A549 (cell line): ENCODE measurements at regions not wholly inside any gene's neighbourhood (a gene's known extent, or its start where the extent isn't known, plus 50 kb on each side); places are given as distances from the start of the nearest gene placed in this dataset.

Experiments used
- CTCF ChIP-seq: fragments of >200 bp; sonication (Bioruptor Twin); formaldehyde crosslinking; IDR thresholded peaks from 3 replicates; pipeline ENCODE4 v1.5.1; 2016
- EP300 ChIP-seq, 2 experiments: fragments of >200 bp; sonication (Bioruptor Twin); formaldehyde crosslinking; IDR thresholded peaks; 2 replicates in 1 of 2; 3 replicates in 1 of 2; pipeline ENCODE4 v1.6.1; 2016 to 2017
- HDAC2 ChIP-seq: fragments of 200-600 bp; sonication (generic); IDR thresholded peaks from 2 replicates; pipeline ENCODE4 v1.6.1; 2016
- HMGXB4 ChIP-seq: fragments of 250-450 bp; sonication (Bioruptor Pico); IDR thresholded peaks from 2 replicates; pipeline ENCODE4 v1.5.0; 2021; ENCODE audit warnings: mild to moderate bottlenecking, moderate library complexity, borderline replicate concordance
- JUN ChIP-seq, 2 experiments: fragments of >200 bp; sonication (Bioruptor Twin); formaldehyde crosslinking; IDR thresholded peaks; 2 replicates in 1 of 2; 3 replicates in 1 of 2; pipeline ENCODE4 v1.6.1; 2016 to 2017
- KDM5A ChIP-seq: fragments of 200-600 bp; sonication (generic); IDR thresholded peaks from 2 replicates; pipeline ENCODE4 v1.6.1; 2016; ENCODE audit warnings: antibody characterized with exemption, mild to moderate bottlenecking
- MYC ChIP-seq: IDR thresholded peaks from 2 replicates; pipeline ENCODE4 v1.6.1; 2012; ENCODE audit warnings: mild to moderate bottlenecking, inconsistent platforms, low read length, improper control_type of control experiment, borderline replicate concordance
- POLR2A ChIP-seq: IDR thresholded peaks from 2 replicates; pipeline ENCODE4 v1.6.1; 2012; ENCODE audit warnings: mild to moderate bottlenecking, low read length
- POLR2AphosphoS2 ChIP-seq: conservative IDR thresholded peaks from 2 replicates; pipeline ENCODE4 v1.6.1; 2012; ENCODE audit warnings: low read length, improper control_type of control experiment, inconsistent platforms
- RAD21 ChIP-seq, 2 experiments: fragments of >200 bp in 1 of 2; sonication (Bioruptor Twin) in 1 of 2; formaldehyde crosslinking in 1 of 2; IDR thresholded peaks in 1 of 2; conservative IDR thresholded peaks in 1 of 2; 2 replicates in 1 of 2; 3 replicates in 1 of 2; pipeline ENCODE4 v1.6.1; 2012 to 2018; ENCODE audit warnings: inconsistent platforms in 1 of 2
- RARB ChIP-seq: fragments of 250-450 bp; sonication (Bioruptor Pico); IDR thresholded peaks from 2 replicates; pipeline ENCODE4 v1.8.0; 2021; ENCODE audit warnings: mild to moderate bottlenecking, moderate library complexity
- RNF2 ChIP-seq: fragments of 200-600 bp; sonication (generic); IDR thresholded peaks from 2 replicates; pipeline ENCODE4 v1.6.1; 2016; ENCODE audit warnings: low read depth, mild to moderate bottlenecking, antibody characterized with exemption, moderate library complexity, borderline replicate concordance
- USF2 ChIP-seq: fragments of 450-650 bp; IDR thresholded peaks from 2 replicates; pipeline ENCODE4 v1.6.1; 2014; ENCODE audit warnings: antibody characterized with exemption
- ZC3H11A ChIP-seq: fragments of 450-650 bp; IDR thresholded peaks from 2 replicates; pipeline ENCODE4 v1.6.1; 2014; ENCODE audit warnings: antibody characterized with exemption, mild to moderate bottlenecking

- TF ChIP-seq POLR2AphosphoS2 = no peak
- TF ChIP-seq CTCF = no peak
- TF ChIP-seq JUN (IDR thresholded peaks at IDR 0.05) = no peak
- no peak for TF ChIP-seq RNF2
- TF ChIP-seq USF2 = no peak
- TF ChIP-seq POLR2A = no peak
- TF ChIP-seq RARB (CRISPR knock-in tag) = no peak
- no peak for TF ChIP-seq MYC
- no peak for TF ChIP-seq HMGXB4 (CRISPR knock-in tag)
- no peak for TF ChIP-seq EP300 (IDR thresholded peaks at IDR 0.05)
- no peak for TF ChIP-seq KDM5A
- no peak for TF ChIP-seq RAD21 (conservative IDR thresholded peaks at IDR 0.05 in 1 of 2, IDR thresholded peaks at IDR 0.05 in 1 of 2)
- TF ChIP-seq HDAC2 = no peak
- no peak for TF ChIP-seq ZC3H11A
Measured at GRCh38 chr3:132838477-132838876, 116.3 kb upstream of the NPHP3 start.
